ENCODE measurements at regions not wholly inside any gene's neighbourhood (a gene's known extent, or its start where the extent isn't known, plus 50 kb on each side); places are given as distances from the start of the nearest gene placed in this dataset.
A peak's percentile ranks its signal among the peaks of the same experiment; 100 is the strongest.

- no peaks in the 10 kb centered on the region for H3K36me3 ChIP-seq (ENCODE audit: control insufficient read depth in 2 of 3, insufficient read depth in 3 of 3, low read length in 3 of 3)
- H3K9me3 ChIP-seq (ENCODE audit: control insufficient read depth in 2 of 3, low read length in 3 of 3), result peaks cover 0 to 8% (median 0%) of the 10 kb centered on the region in 3 experiments
- Mint-ChIP-seq H3K27me3 (no peaks in the 10 kb centered on the region), H3K9me3 (peaks cover 2 to 20% (median 11%) of the 10 kb centered on the region in 11 donors), H3K36me3 (peaks cover 6 to 10% (median 7%) of the 10 kb centered on the region in 5 donors), H3K4me1 (no peaks in the 10 kb centered on the region), H3K27ac (no peak overlapping the region), H3K4me3 (no peak overlapping the region)
- no peaks in the 10 kb centered on the region for H3K4me1 ChIP-seq (ENCODE audit: control insufficient read depth in 2 of 2, insufficient read depth in 2 of 2, low read length in 2 of 2)
- ChIA-PET CTCF (no interaction called here), POLR2A (no interaction called here)
- intact Hi-C loops (cut with micrococcal nuclease), result no loop called here
- H3K27me3 ChIP-seq (ENCODE audit: control insufficient read depth in 2 of 2, insufficient read depth in 2 of 2, low read length in 2 of 2), result no peaks in the 10 kb centered on the region
- no peak for DNase-seq
- no peak overlapping the region for H3K27ac ChIP-seq (ENCODE audit: low read depth, low read length)
- ATAC-seq, result no peak
- no peak overlapping the region for H3K4me3 ChIP-seq (ENCODE audit: low read length)
Measured at GRCh38 chr13:39803156-39803555, 147.7 kb downstream of the COG6 start.

GRCh38 chr13:39803851-39804250, 148.4 kb downstream of the COG6 start:
- Mint-ChIP-seq H3K36me3 (peaks cover 6 to 10% (median 7%) of the 10 kb centered on the region in 5 donors), H3K4me1 (no peaks in the 10 kb centered on the region), H3K4me3 (no peak overlapping the region), H3K27me3 (no peaks in the 10 kb centered on the region), H3K27ac (no peak overlapping the region), H3K9me3 (peaks cover 2 to 20% (median 11%) of the 10 kb centered on the region in 11 donors)
- H3K36me3 ChIP-seq (ENCODE audit: control insufficient read depth in 2 of 3, insufficient read depth in 3 of 3, low read length in 3 of 3), result no peaks in the 10 kb centered on the region
- H3K9me3 ChIP-seq (ENCODE audit: control insufficient read depth in 2 of 3, low read length in 3 of 3), result peaks cover 0 to 8% (median 0%) of the 10 kb centered on the region in 3 experiments
- intact Hi-C loops (cut with micrococcal nuclease), result no loop called here
- H3K4me3 ChIP-seq (ENCODE audit: low read length), result no peak overlapping the region
- no peak for ATAC-seq
- H3K27ac ChIP-seq (ENCODE audit: low read depth, low read length), result no peak overlapping the region
- no peaks in the 10 kb centered on the region for H3K4me1 ChIP-seq (ENCODE audit: control insufficient read depth in 2 of 2, insufficient read depth in 2 of 2, low read length in 2 of 2)
- no peak for DNase-seq
- no peaks in the 10 kb centered on the region for H3K27me3 ChIP-seq (ENCODE audit: control insufficient read depth in 2 of 2, insufficient read depth in 2 of 2, low read length in 2 of 2)
- ChIA-PET CTCF (no interaction called here), POLR2A (no interaction called here)

GRCh38 chr13:39804332-39805210, 149.1 kb downstream of the COG6 start:
- no peak overlapping the region for H3K27ac ChIP-seq (ENCODE audit: low read depth, low read length)
- no peaks in the 10 kb centered on the region for H3K4me1 ChIP-seq (ENCODE audit: control insufficient read depth in 2 of 2, insufficient read depth in 2 of 2, low read length in 2 of 2)
- ChIA-PET CTCF (no interaction called here), POLR2A (interaction anchor here (0.7 kb wide), 1 partner anchor 181 kb away, joined by 3 read pairs; no protein-coding TSS in a partner anchor)
- DNase-seq (no peak), ATAC-seq (no peak)
- no peaks in the 10 kb centered on the region for H3K36me3 ChIP-seq (ENCODE audit: control insufficient read depth in 2 of 3, insufficient read depth in 3 of 3, low read length in 3 of 3)
- Mint-ChIP-seq H3K9me3 (peaks cover 2 to 19% (median 11%) of the 10 kb centered on the region in 11 donors), H3K4me1 (no peaks in the 10 kb centered on the region), H3K4me3 (no peak overlapping the region), H3K36me3 (peaks cover 3 to 10% (median 7%) of the 10 kb centered on the region in 5 donors), H3K27ac (no peak overlapping the region), H3K27me3 (no peaks in the 10 kb centered on the region)
- no peak overlapping the region for H3K4me3 ChIP-seq (ENCODE audit: low read length)
- peaks cover 0 to 8% (median 0%) of the 10 kb centered on the region in 3 experiments for H3K9me3 ChIP-seq (ENCODE audit: control insufficient read depth in 2 of 3, low read length in 3 of 3)
- intact Hi-C loops (cut with micrococcal nuclease), result no loop called here
- no peaks in the 10 kb centered on the region for H3K27me3 ChIP-seq (ENCODE audit: control insufficient read depth in 2 of 2, insufficient read depth in 2 of 2, low read length in 2 of 2)

DNA sequence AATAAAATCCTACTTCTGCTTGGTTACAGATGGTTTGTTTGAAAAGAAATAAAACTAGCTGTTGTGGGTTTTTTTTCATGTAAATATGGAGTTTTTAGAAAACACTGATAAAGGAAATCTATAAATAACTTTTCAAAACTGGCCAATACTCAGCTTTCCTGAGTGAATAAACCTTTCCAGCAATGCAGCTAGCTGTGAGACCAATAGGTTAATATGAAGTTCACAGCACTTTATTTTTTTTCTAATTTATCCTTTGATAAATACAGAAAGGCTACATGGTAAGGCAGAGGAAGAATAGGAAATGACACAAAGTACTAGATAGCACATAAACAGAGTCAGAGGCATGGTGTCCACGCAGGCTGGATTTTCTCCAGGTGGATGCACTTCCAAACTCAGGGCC, 154.0 kb downstream of the COG6 start:
- CTCF ChIA-PET, result no interaction called here
- H3K27me3 Mint-ChIP-seq, result no peaks in the 10 kb centered on the region
- no peaks in the 10 kb centered on the region for H3K9me3 ChIP-seq (ENCODE audit: control insufficient read depth in 2 of 3, low read length in 3 of 3)
- intact Hi-C loops (cut with micrococcal nuclease), result no loop called here
- no peaks in the 10 kb centered on the region for H3K36me3 Mint-ChIP-seq
- H3K4me3 ChIP-seq (ENCODE audit: low read length), result no peak overlapping the region
- no peaks in the 10 kb centered on the region for H3K27me3 ChIP-seq (ENCODE audit: control insufficient read depth in 2 of 2, insufficient read depth in 2 of 2, low read length in 2 of 2)
- DNase-seq (no peak), ATAC-seq (no peak)
- H3K27ac Mint-ChIP-seq, result no peak overlapping the region
- no peak overlapping the region for H3K27ac ChIP-seq (ENCODE audit: low read depth, low read length)
- H3K4me3 Mint-ChIP-seq, result no peak overlapping the region
- H3K9me3 Mint-ChIP-seq, result peaks cover 0 to 2% (median 0%) of the 10 kb centered on the region in 11 donors
- H3K4me1 Mint-ChIP-seq, result peaks cover 0 to 2% (median 0%) of the 10 kb centered on the region in 7 donors
- H3K36me3 ChIP-seq (ENCODE audit: control insufficient read depth in 2 of 3, insufficient read depth in 3 of 3, low read length in 3 of 3), result no peaks in the 10 kb centered on the region
- POLR2A ChIA-PET, result no interaction called here
- no peaks in the 10 kb centered on the region for H3K4me1 ChIP-seq (ENCODE audit: control insufficient read depth in 2 of 2, insufficient read depth in 2 of 2, low read length in 2 of 2)

GRCh38 chr13:39810091-39810877, 154.8 kb downstream of the COG6 start:
- intact Hi-C loops (cut with micrococcal nuclease), result no loop called here
- Mint-ChIP-seq H3K27ac (no peak overlapping the region), H3K9me3 (peaks cover 0 to 2% (median 0%) of the 10 kb centered on the region in 11 donors), H3K4me3 (no peak overlapping the region), H3K36me3 (no peaks in the 10 kb centered on the region), H3K27me3 (no peaks in the 10 kb centered on the region), H3K4me1 (peaks cover 0 to 2% (median 0%) of the 10 kb centered on the region in 7 donors)
- DNase-seq (no peak), ATAC-seq (no peak)
- H3K36me3 ChIP-seq (ENCODE audit: control insufficient read depth in 2 of 3, insufficient read depth in 3 of 3, low read length in 3 of 3), result no peaks in the 10 kb centered on the region
- ChIA-PET POLR2A (no interaction called here), CTCF (no interaction called here)
- H3K4me1 ChIP-seq (ENCODE audit: control insufficient read depth in 2 of 2, insufficient read depth in 2 of 2, low read length in 2 of 2), result no peaks in the 10 kb centered on the region
- H3K4me3 ChIP-seq (ENCODE audit: low read length), result no peak overlapping the region
- no peak overlapping the region for H3K27ac ChIP-seq (ENCODE audit: low read depth, low read length)
- no peaks in the 10 kb centered on the region for H3K9me3 ChIP-seq (ENCODE audit: control insufficient read depth in 2 of 3, low read length in 3 of 3)
- no peaks in the 10 kb centered on the region for H3K27me3 ChIP-seq (ENCODE audit: control insufficient read depth in 2 of 2, insufficient read depth in 2 of 2, low read length in 2 of 2)

DNA sequence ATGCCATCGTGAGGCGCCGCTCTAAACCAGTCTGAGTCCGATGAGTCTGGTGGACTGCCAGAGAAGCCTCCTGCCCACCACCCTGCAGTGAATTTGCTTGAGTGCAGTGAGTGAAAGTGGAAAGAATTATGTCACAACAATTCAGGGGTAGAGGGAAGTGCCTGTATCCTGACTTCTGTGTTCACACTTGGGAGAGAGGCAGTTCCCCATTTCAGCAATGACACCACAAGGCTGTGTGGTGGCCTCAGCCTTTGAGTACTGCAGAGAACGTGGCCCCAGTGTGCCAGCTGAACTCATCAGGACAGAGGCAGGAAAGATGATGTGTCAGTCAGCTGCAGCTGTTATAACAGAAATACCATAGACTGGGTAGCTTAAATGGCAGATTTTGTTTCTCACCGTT, 155.6 kb downstream of the COG6 start:
- Histone ChIP-seq H3K4me1 (ENCODE audit: control insufficient read depth in 2 of 2, insufficient read depth in 2 of 2, low read length in 2 of 2) (no peaks in the 10 kb centered on the region), H3K4me3 (ENCODE audit: low read length) (no peak overlapping the region), H3K27ac (ENCODE audit: low read depth, low read length) (no peak overlapping the region), H3K27me3 (ENCODE audit: control insufficient read depth in 2 of 2, insufficient read depth in 2 of 2, low read length in 2 of 2) (no peaks in the 10 kb centered on the region), H3K9me3 (ENCODE audit: control insufficient read depth in 2 of 3, low read length in 3 of 3) (no peaks in the 10 kb centered on the region), H3K36me3 (ENCODE audit: control insufficient read depth in 2 of 3, insufficient read depth in 3 of 3, low read length in 3 of 3) (no peaks in the 10 kb centered on the region)
- peak overlapping the region in 1 of 9 donors; percentile 77 for H3K27ac Mint-ChIP-seq
- H3K4me3 Mint-ChIP-seq, result no peak overlapping the region
- peaks cover 0 to 2% (median 0%) of the 10 kb centered on the region in 11 donors for H3K9me3 Mint-ChIP-seq
- no peaks in the 10 kb centered on the region for H3K36me3 Mint-ChIP-seq
- ChIA-PET CTCF (no interaction called here), POLR2A (no interaction called here)
- H3K27me3 Mint-ChIP-seq, result no peaks in the 10 kb centered on the region
- ATAC-seq, result peak; percentile 87
- intact Hi-C loops (cut with micrococcal nuclease), result no loop called here
- DNase-seq, result no peak
- peaks cover 0 to 2% (median 0%) of the 10 kb centered on the region in 7 donors for H3K4me1 Mint-ChIP-seq

Measured in naive thymus-derived CD4-positive, alpha-beta T cell (primary cell).